ENCODE measurements at regions not wholly inside any gene's neighbourhood (a gene's known extent, or its start where the extent isn't known, plus 50 kb on each side); places are given as distances from the start of the nearest gene placed in this dataset.
"Not testable (repeated sequence)": the region's sequence is repeated elsewhere in the genome, so short reads cannot be mapped to it uniquely, and the experiment has no call there.

- DNase-seq: not testable (repeated sequence)
Observed at GRCh38 chr5:12856105-12856504, 951.9 kb upstream of the CTNND2 start.

- no peak for DNase-seq
Observed at GRCh38 chr5:12854386-12854785, 950.1 kb upstream of the CTNND2 start.

- no peak for DNase-seq
Observed at GRCh38 chr5:12851761-12852160, 947.5 kb upstream of the CTNND2 start.

DNA sequence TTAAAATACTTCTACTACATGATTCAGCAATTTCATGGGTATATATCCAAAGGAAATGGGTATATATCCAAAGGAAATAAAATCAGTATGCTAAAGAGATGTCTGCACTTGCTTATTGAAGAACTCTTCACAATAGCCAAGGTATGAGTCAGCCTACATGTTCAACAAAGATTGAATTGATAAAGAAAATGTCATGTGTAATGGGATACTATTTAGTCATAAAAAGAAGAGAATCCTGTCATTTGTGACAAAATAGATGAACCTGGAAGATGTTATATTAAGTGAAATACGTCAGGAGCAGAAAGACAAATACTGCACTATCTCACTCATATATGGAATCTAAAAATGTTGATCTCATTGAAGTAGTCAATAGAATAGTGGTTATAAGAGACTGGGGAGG lies 944.5 kb upstream of the CTNND2 start:
- DNase-seq: no peak

DNA sequence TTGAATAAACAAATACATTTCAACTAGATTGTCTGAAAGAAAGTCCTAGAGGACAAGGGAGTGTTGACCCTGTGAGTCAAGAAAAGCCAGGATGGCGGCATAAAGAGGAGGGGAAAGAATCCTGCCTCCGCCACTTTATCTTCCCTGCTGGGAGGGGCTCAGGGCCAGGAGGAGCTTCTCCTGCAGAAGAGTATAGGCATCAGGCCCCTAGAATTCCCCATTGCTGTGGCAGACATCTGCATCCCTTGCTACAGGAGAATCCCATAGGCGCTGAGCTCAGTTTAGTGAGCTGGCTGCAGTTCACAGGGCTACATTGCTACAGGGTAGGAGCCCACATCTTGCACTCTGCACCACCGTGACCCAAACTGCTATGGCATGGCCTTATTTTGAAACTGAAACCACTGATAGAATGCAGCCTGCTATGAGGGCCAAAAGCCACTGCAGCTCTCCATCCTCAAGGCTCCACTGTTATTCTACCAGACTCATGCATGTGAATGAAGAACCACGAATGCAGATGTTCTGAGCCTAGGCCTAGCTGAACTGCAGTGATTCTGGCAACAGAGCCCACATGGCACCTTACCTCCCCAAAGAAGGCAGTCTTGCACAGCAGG lies 941.4 kb upstream of the CTNND2 start:
- no peak for DNase-seq

GRCh38 chr5:12840972-12841371 lies 936.7 kb upstream of the CTNND2 start:
- DNase-seq: no peak

- no peak for DNase-seq
Observed at GRCh38 chr5:12837592-12837991, 933.3 kb upstream of the CTNND2 start.

DNA sequence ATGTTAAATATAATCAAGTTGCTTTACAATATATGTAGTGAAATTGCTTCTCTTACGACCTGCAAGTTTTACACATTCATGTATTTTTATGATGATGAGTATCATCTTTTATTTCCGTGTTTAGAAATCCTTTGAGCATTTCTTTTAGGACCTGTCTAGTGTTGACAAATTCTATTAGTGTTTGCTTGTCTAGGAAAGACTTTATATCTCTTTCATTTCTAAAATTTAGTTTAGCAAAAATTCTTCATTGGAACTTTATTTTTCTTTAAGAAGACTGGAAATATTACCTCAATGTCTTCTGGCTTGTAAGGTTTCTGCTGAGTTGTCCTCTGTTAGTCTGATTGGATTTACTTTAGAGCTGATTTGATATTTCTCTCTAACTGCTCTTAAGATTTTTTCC lies 920.9 kb upstream of the CTNND2 start:
- no peak for DNase-seq

DNA sequence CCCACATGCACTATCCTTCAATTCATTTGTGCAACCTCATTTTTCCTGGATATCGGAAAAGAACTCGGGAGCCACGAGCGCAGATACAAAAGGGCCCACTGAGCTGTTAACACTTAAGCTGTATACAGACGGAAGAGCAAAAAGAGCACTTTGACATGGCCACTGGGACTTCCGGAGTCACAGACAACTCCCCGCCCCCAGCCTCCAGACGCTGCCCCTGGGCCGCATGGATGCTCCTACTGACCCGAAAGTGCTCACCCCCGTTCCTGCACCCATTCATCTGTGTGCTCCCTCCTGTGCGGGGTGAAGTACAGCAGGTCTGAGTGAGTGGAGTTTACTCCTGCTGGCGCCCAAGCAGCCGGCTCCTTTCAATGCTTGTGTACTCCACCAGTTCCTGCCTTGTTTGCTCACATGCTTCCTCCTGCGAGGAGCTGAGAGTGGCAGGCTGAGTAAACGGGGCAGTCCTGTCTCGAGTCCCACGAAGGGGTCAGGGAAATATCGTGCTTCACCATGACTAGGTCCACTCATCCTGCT lies 901.0 kb upstream of the CTNND2 start:
- no peak for DNase-seq

DNA sequence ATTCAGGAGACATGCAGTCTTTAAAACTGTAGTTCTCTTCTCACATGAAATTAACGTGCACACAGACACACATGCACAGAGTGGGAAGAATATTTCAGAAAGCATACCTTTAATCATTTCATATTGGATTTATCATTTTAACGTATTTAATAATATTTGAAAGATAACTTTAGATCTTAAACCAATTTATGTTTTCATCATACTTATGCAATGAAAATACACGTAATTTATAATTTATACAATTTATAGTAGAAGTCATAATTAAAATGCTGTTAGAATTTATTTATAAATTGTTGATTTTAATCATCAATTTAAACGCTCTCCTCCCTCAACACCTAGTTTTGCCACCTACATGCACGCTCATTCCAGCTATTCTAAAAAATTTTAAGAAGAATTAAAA lies 894.9 kb upstream of the CTNND2 start:
- no peak for DNase-seq

- DNase-seq: peak in 1 of 4 experiments; percentile 0
Observed at GRCh38 chr5:12795333-12795663, 891.1 kb upstream of the CTNND2 start.

DNA sequence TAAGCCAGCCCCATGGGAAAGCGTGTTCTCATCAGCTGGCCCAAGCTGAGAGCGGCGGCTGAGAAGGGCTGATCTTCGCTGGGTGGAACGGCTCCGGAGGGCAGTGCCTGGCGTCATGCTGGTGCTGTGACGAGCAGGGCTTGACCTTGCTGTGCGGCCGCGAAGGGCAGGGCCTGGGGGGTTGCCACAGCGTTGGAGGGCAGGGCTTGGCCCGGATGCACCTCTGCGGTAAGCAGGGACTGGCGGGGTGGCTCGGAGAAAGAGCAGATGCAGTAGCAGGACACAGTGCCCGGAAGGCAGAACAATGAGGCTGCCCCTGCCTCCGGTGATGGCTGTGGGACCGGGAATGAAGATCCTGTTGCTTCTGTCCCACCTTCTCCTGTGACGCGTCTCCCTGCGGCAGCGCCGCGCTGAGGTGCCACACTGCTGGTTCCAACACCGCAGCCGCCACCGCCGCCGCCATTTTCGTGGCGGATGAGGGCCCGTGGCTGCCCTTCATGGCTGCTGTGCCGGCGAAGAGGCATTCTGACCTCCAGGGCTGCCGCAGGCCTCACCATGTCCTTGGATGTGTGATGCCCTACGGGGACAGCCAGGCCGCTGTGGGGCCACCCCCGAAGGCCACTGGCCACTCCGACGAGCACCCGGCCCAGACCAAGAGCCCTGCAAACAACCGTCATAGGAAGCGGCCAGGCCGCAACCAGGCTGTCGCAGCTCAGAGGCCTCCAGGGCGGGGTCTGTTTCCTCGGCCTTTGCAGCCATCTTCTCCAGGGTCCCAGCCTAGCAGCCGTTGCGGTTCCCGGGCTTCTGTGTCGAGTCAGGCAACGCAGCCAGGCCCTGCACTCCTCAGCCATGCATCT lies 890.5 kb upstream of the CTNND2 start:
- no peak for DNase-seq

- DNase-seq: no peak
Observed at GRCh38 chr5:12793373-12793772, 889.1 kb upstream of the CTNND2 start.

DNA sequence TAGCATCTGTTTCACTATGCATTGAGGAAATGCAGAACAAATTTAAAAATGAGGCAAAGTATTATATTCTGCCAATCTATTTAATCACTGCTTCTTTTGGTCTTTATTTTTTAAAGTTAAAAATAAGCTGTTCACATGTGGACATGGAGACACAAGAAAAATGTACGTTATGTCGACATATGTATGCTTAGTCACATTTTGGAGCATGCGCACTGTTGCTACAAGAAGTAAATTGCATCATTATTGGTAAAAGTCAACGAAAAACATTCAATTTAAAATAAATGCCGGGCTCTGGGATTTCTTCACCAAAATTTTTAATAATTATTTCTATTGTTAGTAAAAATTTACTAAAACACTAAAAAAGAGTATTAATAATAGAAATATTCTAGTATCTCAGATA lies 876.3 kb upstream of the CTNND2 start:
- DNase-seq: no peak

- DNase-seq: no peak
Observed at GRCh38 chr5:12777342-12777741, 873.1 kb upstream of the CTNND2 start.

DNA sequence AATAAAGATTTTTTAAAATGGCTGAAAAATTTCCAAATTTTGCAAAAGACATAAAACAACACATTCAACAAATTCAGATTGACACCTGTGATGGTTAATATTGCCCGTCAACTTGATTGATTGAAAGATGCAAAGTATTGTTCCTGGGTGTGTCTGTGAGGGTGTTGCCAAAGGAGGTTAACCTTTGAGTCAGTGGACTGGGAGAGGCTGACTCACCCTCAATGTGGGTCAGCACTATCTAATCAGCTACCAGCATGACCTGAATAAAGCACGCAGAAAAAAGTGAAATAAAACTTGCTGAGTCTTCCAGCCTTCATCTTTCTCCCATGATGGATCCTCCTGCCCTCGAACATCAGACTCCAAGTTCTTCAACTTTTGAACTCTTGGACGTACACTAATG lies 868.0 kb upstream of the CTNND2 start:
- no peak for DNase-seq

- DNase-seq: no peak
Observed at GRCh38 chr5:12759377-12759776, 855.1 kb upstream of the CTNND2 start.

- DNase-seq: no peak
Observed at GRCh38 chr5:12757035-12757434, 852.8 kb upstream of the CTNND2 start.

DNA sequence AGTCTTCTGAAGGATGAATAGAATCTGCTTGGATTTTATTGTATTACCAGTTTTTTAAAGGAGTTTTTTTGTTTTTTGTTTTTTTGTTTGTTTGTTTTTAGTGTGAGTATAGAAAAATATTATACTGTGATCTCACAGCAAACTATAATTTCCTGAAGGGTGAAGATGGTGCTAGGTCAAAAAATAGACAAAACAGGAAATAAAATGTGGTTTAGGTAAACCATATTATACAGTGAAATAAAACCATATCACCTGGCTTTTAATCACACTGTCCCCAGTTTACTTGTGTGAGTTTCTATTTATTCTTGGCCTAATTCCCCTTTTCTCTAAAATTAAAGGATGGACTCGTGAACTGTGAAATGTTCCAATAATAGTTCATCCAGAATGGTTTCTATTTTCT lies 841.3 kb upstream of the CTNND2 start:
- no peak for DNase-seq

DNA sequence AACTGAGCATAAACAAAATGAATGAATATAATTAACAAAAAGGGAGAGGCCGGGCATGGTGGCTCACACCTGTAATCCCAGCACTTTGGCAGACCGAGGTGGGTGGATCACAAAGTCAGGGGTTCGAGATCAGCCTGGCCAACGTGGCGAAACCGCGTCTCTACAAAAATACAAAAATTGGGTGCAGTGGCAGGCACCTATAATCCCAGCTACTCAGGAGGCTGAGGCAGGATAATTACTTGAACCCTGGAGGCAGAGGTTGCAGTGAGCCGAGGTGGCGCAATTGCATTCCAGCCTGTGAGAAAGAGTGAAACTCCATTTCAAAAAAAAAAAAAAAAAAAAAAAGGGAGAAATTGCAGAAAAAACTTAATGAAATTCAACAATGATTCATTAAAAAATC lies 839.3 kb upstream of the CTNND2 start:
- DNase-seq: no peak

- no peak for DNase-seq
Observed at GRCh38 chr5:12730354-12730753, 826.1 kb upstream of the CTNND2 start.

GRCh38 chr5:12716664-12717063 lies 812.4 kb upstream of the CTNND2 start:
- DNase-seq: no peak

DNA sequence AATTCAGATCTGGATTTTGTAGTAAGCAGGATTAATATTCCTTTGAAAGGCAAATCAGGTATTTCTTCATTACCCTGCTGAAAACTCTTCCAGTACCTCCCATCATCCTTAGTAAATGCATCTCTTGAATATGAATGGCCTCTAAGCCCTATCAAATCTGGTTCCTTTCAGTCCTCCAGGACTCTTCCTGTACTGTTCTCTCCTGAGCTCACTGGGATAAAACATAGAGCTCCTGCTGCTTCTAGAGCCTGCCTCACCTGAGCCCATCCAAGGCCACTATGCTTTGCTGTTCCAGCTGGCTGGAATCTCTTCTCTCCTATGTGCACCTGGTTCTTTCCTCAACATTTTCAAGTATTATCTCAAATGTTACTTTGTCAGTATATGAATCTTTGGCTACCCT lies 803.3 kb upstream of the CTNND2 start:
- no peak for DNase-seq

GRCh38 chr5:12704955-12705354 lies 800.7 kb upstream of the CTNND2 start:
- DNase-seq: no peak

DNA sequence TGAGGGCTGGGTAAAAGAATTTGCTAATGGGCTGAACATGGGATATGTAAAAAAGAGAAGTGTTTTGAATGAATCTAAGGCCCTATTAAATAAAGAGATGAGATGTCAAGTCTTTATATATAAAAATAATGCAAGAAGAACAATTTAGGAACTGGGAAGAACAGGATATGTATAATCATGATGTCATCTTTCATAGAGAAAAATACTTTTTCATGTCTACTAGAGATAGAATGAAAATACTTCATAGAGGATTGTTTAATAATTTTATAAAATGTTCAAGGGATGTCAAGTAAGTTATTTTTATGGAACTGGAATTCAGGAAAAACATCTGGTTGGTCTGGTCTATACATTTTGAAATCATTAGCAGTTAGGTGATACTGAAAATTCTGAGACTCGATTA lies 799.0 kb upstream of the CTNND2 start:
- no peak for DNase-seq

Data from activated CD4-positive, CD25-positive, alpha-beta regulatory T cell (primary cell).